GM12878 (cell line): ENCODE measurements at regions not wholly inside any gene's neighbourhood (a gene's known extent, or its start where the extent isn't known, plus 50 kb on each side); places are given as distances from the start of the nearest gene placed in this dataset.

Experiments used
- ATAC-seq: fragments of 200-7000 bp; cut with Tn5 transposase; 3 replicates; pipeline ENCODE4 v1.9.1; 2020; ENCODE audit warnings: mild to moderate bottlenecking, moderate library complexity
- BruUV-seq: library from RNA; stranded (reverse); fragments of 400-500 nt; replicated peaks from 2 replicates; lab custom pipeline; 2021; lab: Mats Ljungman, UMichigan
- CTCF ChIA-PET: fragments of 300-600 bp; sonication (Branson Sonifier 250); formaldehyde crosslinking; extraction: SDS; loops from one replicate; lab custom pipeline; 2021; ENCODE audit warnings: inconsistent platforms; lab: Yijun Ruan, JAX
- POLR2A ChIA-PET: fragments of 350-600 bp; formaldehyde crosslinking; extraction: SDS; loops from one replicate; lab custom pipeline; 2021; ENCODE audit warnings: inconsistent platforms; lab: Charles Lee
- RAD21 ChIA-PET: fragments of 300-600 bp; sonication (Branson Sonifier 250); formaldehyde crosslinking; loops from one replicate; lab custom pipeline; 2023; ENCODE audit warnings: antibody characterized with exemption; ENCODE audit not compliant: unreplicated experiment; lab: Charles Lee
- SMC1A ChIA-PET: fragments of 300-600 bp; sonication (Branson Sonifier 250); formaldehyde crosslinking; loops from one replicate; lab custom pipeline; 2023; ENCODE audit not compliant: unreplicated experiment, uncharacterized antibody; lab: Charles Lee
- DNase-seq: peaks from one replicate; pipeline ENCODE4 v3.0.0-alpha.2; 2011; ENCODE audit warnings: low read depth, low spot score
- FAIRE-seq: peaks from 3 replicates; lab custom pipeline; 2011; peaks lifted over from hg19 to GRCh38; lab: Jason Lieb, UNC
- H2AFZ ChIP-seq: 2 replicates; pipeline ENCODE4 v1.6.0; 2011; ENCODE audit warnings: low read depth, low read length, control low read depth; ENCODE audit not compliant: control insufficient read depth
- H3K27ac ChIP-seq: 2 replicates; pipeline ENCODE4 v1.5.1; 2011; ENCODE audit warnings: control low read depth; ENCODE audit not compliant: control insufficient read depth, insufficient read depth
- H3K27me3 ChIP-seq, 2 experiments: replicated peaks in 1 of 2; 2 replicates each; pipeline versions ENCODE4 v1.6.0 to v1.6.1; 2011; ENCODE audit warnings: low read length in 1 of 2; ENCODE audit not compliant: control insufficient read depth in 2 of 2, insufficient read depth in 2 of 2
- H3K36me3 ChIP-seq, 2 experiments: 2 replicates each; pipeline ENCODE4 v1.5.1; 2011; ENCODE audit warnings: low read length in 1 of 2; ENCODE audit not compliant: control insufficient read depth in 2 of 2, insufficient read depth in 2 of 2
- H3K4me1 ChIP-seq: 2 replicates; pipeline ENCODE4 v1.6.1; 2011; ENCODE audit warnings: mild to moderate bottlenecking, low read length, moderate library complexity, mixed read lengths; ENCODE audit not compliant: control insufficient read depth, insufficient read depth
- H3K4me2 ChIP-seq: 2 replicates; pipeline ENCODE4 v1.6.0; 2011; ENCODE audit warnings: control low read depth; ENCODE audit not compliant: control insufficient read depth, insufficient read depth
- H3K4me3 ChIP-seq: fragments of 200-600 bp; sonication (generic); 2 replicates; pipeline ENCODE4 v1.5.1; 2016
- H3K79me2 ChIP-seq: 2 replicates; pipeline ENCODE4 v1.6.0; 2011; ENCODE audit warnings: low read length; ENCODE audit not compliant: control insufficient read depth, insufficient read depth
- H3K9ac ChIP-seq: 2 replicates; pipeline ENCODE4 v1.8.0; 2011; ENCODE audit warnings: low read length, control low read depth, mixed read lengths; ENCODE audit not compliant: control insufficient read depth, insufficient read depth
- H3K9me3 ChIP-seq: replicated peaks from 3 replicates; pipeline ENCODE4 v1.5.1; 2011; ENCODE audit warnings: mild to moderate bottlenecking, low read length; ENCODE audit not compliant: control insufficient read depth, insufficient read depth
- H4K20me1 ChIP-seq: 2 replicates; pipeline ENCODE4 v1.6.0; 2011; ENCODE audit not compliant: control insufficient read depth, insufficient read depth
- CEBPB ChIP-seq, 2 experiments: fragments of 150-350 bp in 1 of 2; IDR thresholded peaks; 2 replicates each; pipeline ENCODE4 v1.6.1; 2012 to 2014; ENCODE audit warnings: low read depth in 2 of 2, low read length in 2 of 2, borderline replicate concordance in 1 of 2, inconsistent platforms in 1 of 2
- ETV6 ChIP-seq, 2 experiments: fragments of 450-650 bp in 1 of 2; IDR thresholded peaks in 1 of 2; conservative IDR thresholded peaks in 1 of 2; 2 replicates each; pipeline ENCODE4 v1.6.1; 2014; ENCODE audit warnings: antibody characterized with exemption in 1 of 2, borderline replicate concordance in 1 of 2, low read depth in 1 of 2, mild to moderate bottlenecking in 1 of 2, moderate library complexity in 1 of 2
- FOS ChIP-seq: IDR thresholded peaks from 3 replicates; pipeline ENCODE4 v1.6.1; 2011; ENCODE audit warnings: borderline replicate concordance; ENCODE audit not compliant: insufficient read length; ENCODE audit errors: extremely low read depth
- FOXK2 ChIP-seq: fragments of 450-650 bp; IDR thresholded peaks from 2 replicates; pipeline ENCODE4 v1.6.1; 2017; ENCODE audit warnings: mild to moderate bottlenecking, moderate library complexity
- HSF1 ChIP-seq: fragments of 150-350 bp; IDR thresholded peaks from 2 replicates; pipeline ENCODE4 v1.6.1; 2014; ENCODE audit warnings: mild to moderate bottlenecking, low read depth, low read length
- JUND ChIP-seq: IDR thresholded peaks from 2 replicates; pipeline ENCODE4 v1.6.1; 2012; ENCODE audit warnings: low read depth, mild to moderate bottlenecking, low read length, improper control_type of control experiment, moderate library complexity
- KAT2A ChIP-seq: conservative IDR thresholded peaks from 2 replicates; pipeline ENCODE4 v1.6.1; 2011; ENCODE audit warnings: low read depth, low read length; ENCODE audit not compliant: control insufficient read depth
- KLF5 ChIP-seq: fragments of 450-650 bp; IDR thresholded peaks from 2 replicates; pipeline ENCODE4 v1.6.1; 2014; ENCODE audit warnings: mild to moderate bottlenecking; ENCODE audit not compliant: partially characterized antibody
- NFIC ChIP-seq: IDR thresholded peaks from 2 replicates; pipeline ENCODE4 v1.6.1; 2012; ENCODE audit warnings: low read depth, mild to moderate bottlenecking, inconsistent platforms, low read length, moderate library complexity
- NRF1 ChIP-seq: conservative IDR thresholded peaks from 2 replicates; pipeline ENCODE4 v1.6.1; 2011; ENCODE audit warnings: mild to moderate bottlenecking, low read depth, low read length, improper control_type of control experiment
- PBX3 ChIP-seq: IDR thresholded peaks from 2 replicates; pipeline ENCODE4 v1.6.1; 2011; ENCODE audit warnings: mild to moderate bottlenecking, low read depth, low read length, moderate library complexity; ENCODE audit not compliant: insufficient replicate concordance
- RB1 ChIP-seq: fragments of 450-650 bp; formaldehyde crosslinking; IDR thresholded peaks from 2 replicates; pipeline ENCODE4 v1.6.1; 2017; ENCODE audit warnings: mild to moderate bottlenecking, borderline replicate concordance
- SREBF1 ChIP-seq: IDR thresholded peaks from 2 replicates; pipeline ENCODE4 v1.6.1; 2012; ENCODE audit warnings: mild to moderate bottlenecking, low read length
- SRF ChIP-seq, 2 experiments: IDR thresholded peaks; 2 replicates each; pipeline ENCODE4 v1.6.1; 2011; ENCODE audit warnings: low read depth in 2 of 2, low read length in 2 of 2, mild to moderate bottlenecking in 1 of 2, moderate library complexity in 1 of 2
- USF2 ChIP-seq: IDR thresholded peaks from 2 replicates; pipeline ENCODE4 v1.6.1; 2011; ENCODE audit warnings: low read depth, low read length, improper control_type of control experiment, borderline replicate concordance
- WRNIP1 ChIP-seq: IDR thresholded peaks from 2 replicates; pipeline ENCODE4 v1.6.1; 2011; ENCODE audit warnings: low read depth, low read length, improper control_type of control experiment, borderline replicate concordance
- ZNF207 ChIP-seq: fragments of 450-650 bp; IDR thresholded peaks from 2 replicates; pipeline ENCODE4 v1.6.1; 2014; ENCODE audit warnings: antibody characterized with exemption, mild to moderate bottlenecking, borderline replicate concordance
- WGBS: methylation state at CpG from one replicate; pipeline ENCODE4 v1.1.6; 2016; ENCODE audit warnings: low lambda C conversion rate; ENCODE audit not compliant: insufficient replicate concordance, insufficient coverage; ENCODE audit errors: missing lambda C conversion rate; 5-methylcytosine and 5-hydroxymethylcytosine counted together
- in situ Hi-C: fragments of 300-500 bp; cut with MboI; formaldehyde crosslinking; loops from 9 replicates; pipeline ENCODE4 v1.14.3; 2018; ENCODE audit warnings: mixed read lengths
- intact Hi-C: fragments of 100-400 bp; cut with micrococcal nuclease; formaldehyde crosslinking; loops from one replicate; pipeline ENCODE4 v1.14.2; 2022; ENCODE audit not compliant: unreplicated experiment

GRCh38 chr19:5281588-5281987, 59.0 kb downstream of the PTPRS start:
- no peak for TF ChIP-seq FOS
- TF ChIP-seq JUND: no peak
- no peak for TF ChIP-seq CEBPB (IDR thresholded peaks at IDR 0.05; ENCODE audit: borderline replicate concordance in 1 of 2, low read depth in 2 of 2, low read length in 2 of 2)
- TF ChIP-seq NRF1: no peak
- TF ChIP-seq KLF5: no peak
- no peak for TF ChIP-seq HSF1
- TF ChIP-seq SRF (IDR thresholded peaks at IDR 0.05; ENCODE audit: low read depth in 2 of 2, low read length in 2 of 2): no peak
- no peak for TF ChIP-seq WRNIP1
- TF ChIP-seq NFIC: no peak
- TF ChIP-seq KAT2A: no peak
- no peak for TF ChIP-seq USF2
- no peak for TF ChIP-seq ETV6 (conservative IDR thresholded peaks at IDR 0.05 in 1 of 2, IDR thresholded peaks at IDR 0.05 in 1 of 2; ENCODE audit: borderline replicate concordance in 1 of 2, low read depth in 1 of 2)
- no peak for TF ChIP-seq PBX3
- no peak for TF ChIP-seq FOXK2
- no peak for TF ChIP-seq RB1
- TF ChIP-seq SREBF1: no peak
- TF ChIP-seq ZNF207: no peak

More at GRCh38 chr19:5281588-5281987, 59.0 kb downstream of the PTPRS start:
- Histone ChIP-seq H3K4me1 (no peaks in the 10 kb centered on the region), H3K36me3 (peaks cover 0 to 2% of the 10 kb centered on the region in 2 experiments; a peak in 1 of 4 replicates), H3K9ac (no peak overlapping the region), H3K79me2 (no peaks in the 10 kb centered on the region), H3K4me3 (no peak overlapping the region), H3K9me3 (no peaks in the 10 kb centered on the region; the same call in 2 of the 3 replicates), H3K4me2 (no peak overlapping the region), H2AFZ (no peak overlapping the region), H3K27me3 (no peaks in the 10 kb centered on the region), H4K20me1 (no peaks in the 10 kb centered on the region), H3K27ac (no peak overlapping the region)
- in situ Hi-C loops (no loop called here), intact Hi-C loops (loop anchor here (10.0 kb wide), 1 partner anchor 53 kb away; no protein-coding TSS in a partner anchor)
- ATAC-seq (no peak), FAIRE-seq (no peak), DNase-seq (no peak)
- WGBS: 50% methylated on average over 8 of the region's 8 CpGs
- RAD21 ChIA-PET: no interaction called here
- BruUV-seq: no TSS peak
- POLR2A ChIA-PET: interaction anchor here (0.6 kb wide), 1 partner anchor 25 kb away, joined by 3 read pairs; no protein-coding TSS in a partner anchor
- SMC1A ChIA-PET: interaction anchor here (1.4 kb wide), 1 partner anchor 40 kb away, joined by 4 read pairs; no protein-coding TSS in a partner anchor
- CTCF ChIA-PET: interaction anchor here (1.0 to 1.4 kb wide), 3 partner anchors 28 to 37 kb away, joined by 3 to 4 read pairs (median 3); no protein-coding TSS in a partner anchor
